ENCODE measurements at regions not wholly inside any gene's neighbourhood (a gene's known extent, or its start where the extent isn't known, plus 50 kb on each side); places are given as distances from the start of the nearest gene placed in this dataset.
A peak's percentile ranks its signal among the peaks of the same experiment; 100 is the strongest.

DNA sequence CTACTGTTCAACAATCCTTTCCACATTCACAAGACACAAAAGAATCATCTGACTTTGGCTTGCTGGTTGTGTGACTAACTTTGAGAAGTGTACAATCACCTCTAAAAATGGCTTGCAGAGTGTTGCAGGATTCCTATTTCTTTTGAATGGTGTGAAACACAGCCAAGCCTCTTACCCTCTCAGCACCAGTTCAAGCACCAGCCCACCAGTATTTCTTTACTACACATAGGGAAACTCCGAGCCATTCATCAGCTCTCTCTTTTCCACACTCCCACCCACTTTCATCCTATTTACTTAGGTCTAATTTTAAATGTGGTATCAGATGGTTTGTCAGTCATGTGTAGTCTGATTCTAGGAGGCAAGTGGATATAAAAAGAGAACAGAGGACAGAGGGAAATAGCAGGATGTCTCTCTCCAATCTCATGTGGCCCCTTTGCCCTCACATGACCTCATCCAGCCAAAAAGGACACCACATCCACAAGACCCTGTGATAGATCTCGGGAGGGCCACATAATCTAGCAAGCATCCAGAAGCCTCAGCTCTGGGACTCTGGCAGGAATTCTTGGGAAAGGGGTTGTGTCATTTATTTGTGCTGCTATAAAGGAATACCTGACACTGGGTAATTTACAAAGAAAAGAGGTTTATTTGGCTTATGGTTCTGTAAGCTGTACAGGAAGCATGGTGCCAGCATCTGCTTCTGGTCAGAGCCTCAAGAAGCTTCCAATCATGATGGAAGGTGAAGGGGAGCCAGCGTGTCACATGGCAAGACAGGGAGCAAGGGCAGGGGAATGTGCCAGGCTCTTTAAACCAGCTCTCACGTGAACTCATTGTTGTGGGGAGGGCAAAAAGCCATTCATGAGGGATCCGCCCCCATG lies 66.8 kb upstream of the NEBL start:
- Histone ChIP-seq H3K4me3 (ENCODE audit: low read length in 3 of 3) (no peak overlapping the region), H3K36me3 (ENCODE audit: control insufficient read depth in 2 of 3, insufficient read depth in 3 of 3, low read length in 3 of 3) (no peaks in the 10 kb centered on the region), H3K9ac (ENCODE audit: low read length in 3 of 3) (no peak overlapping the region), H3K4me1 (ENCODE audit: control insufficient read depth in 2 of 3, insufficient read depth in 2 of 3, low read depth in 1 of 3, low read length in 3 of 3) (no peaks in the 10 kb centered on the region), H3K27ac (ENCODE audit: low read depth in 2 of 2, low read length in 2 of 2) (no peak overlapping the region), H3K9me3 (ENCODE audit: control insufficient read depth in 2 of 3, insufficient read depth in 1 of 3, low read length in 3 of 3) (no peaks in the 10 kb centered on the region), H3K27me3 (ENCODE audit: control insufficient read depth, insufficient read depth, low read length) (no peaks in the 10 kb centered on the region)
- TF ChIP-seq, protein P1, sequence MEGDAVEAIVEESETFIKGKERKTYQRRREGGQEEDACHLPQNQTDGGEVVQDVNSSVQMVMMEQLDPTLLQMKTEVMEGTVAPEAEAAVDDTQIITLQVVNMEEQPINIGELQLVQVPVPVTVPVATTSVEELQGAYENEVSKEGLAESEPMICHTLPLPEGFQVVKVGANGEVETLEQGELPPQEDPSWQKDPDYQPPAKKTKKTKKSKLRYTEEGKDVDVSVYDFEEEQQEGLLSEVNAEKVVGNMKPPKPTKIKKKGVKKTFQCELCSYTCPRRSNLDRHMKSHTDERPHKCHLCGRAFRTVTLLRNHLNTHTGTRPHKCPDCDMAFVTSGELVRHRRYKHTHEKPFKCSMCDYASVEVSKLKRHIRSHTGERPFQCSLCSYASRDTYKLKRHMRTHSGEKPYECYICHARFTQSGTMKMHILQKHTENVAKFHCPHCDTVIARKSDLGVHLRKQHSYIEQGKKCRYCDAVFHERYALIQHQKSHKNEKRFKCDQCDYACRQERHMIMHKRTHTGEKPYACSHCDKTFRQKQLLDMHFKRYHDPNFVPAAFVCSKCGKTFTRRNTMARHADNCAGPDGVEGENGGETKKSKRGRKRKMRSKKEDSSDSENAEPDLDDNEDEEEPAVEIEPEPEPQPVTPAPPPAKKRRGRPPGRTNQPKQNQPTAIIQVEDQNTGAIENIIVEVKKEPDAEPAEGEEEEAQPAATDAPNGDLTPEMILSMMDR (IDR thresholded peaks at IDR 0.05; ENCODE audit: borderline replicate concordance, extremely low read depth, insufficient read depth), result no peak
- no peak for DNase-seq
- intact Hi-C loops (cut with DNase I), result no loop called here
- FAIRE-seq, result no peak

DNA sequence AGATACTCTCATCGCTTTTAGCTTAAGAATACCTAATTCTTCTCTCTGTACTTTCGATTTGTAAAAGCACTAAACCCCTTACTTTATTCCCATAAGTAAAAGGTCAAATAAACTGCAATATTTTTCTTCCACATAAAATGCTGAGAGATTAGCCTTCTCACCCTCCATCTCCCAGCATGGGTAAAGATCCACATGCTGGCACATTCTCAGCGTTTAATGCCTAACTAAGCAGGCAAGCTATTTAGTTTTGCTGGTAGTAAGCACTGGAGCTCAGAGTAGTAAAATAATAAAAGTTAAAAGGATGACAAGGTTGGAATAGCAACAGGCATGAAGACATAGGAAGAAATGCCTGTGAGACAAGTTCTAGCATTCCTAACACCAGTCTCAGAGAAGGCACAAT lies 65.9 kb upstream of the NEBL start:
- intact Hi-C loops (cut with DNase I), result no loop called here
- Histone ChIP-seq H3K36me3 (ENCODE audit: control insufficient read depth in 2 of 3, insufficient read depth in 3 of 3, low read length in 3 of 3) (no peaks in the 10 kb centered on the region), H3K4me3 (ENCODE audit: low read length in 3 of 3) (no peak overlapping the region), H3K9me3 (ENCODE audit: control insufficient read depth in 2 of 3, insufficient read depth in 1 of 3, low read length in 3 of 3) (no peaks in the 10 kb centered on the region), H3K27me3 (ENCODE audit: control insufficient read depth, insufficient read depth, low read length) (no peaks in the 10 kb centered on the region), H3K27ac (ENCODE audit: low read depth in 2 of 2, low read length in 2 of 2) (peak overlapping the region in 1 of 2 donors; percentile 33), H3K9ac (ENCODE audit: low read length in 3 of 3) (no peak overlapping the region), H3K4me1 (ENCODE audit: control insufficient read depth in 2 of 3, insufficient read depth in 2 of 3, low read depth in 1 of 3, low read length in 3 of 3) (no peaks in the 10 kb centered on the region)
- DNase-seq (peak in 3 of 5 donors; percentile 14 to 67 (median 59)), FAIRE-seq (peak; percentile 69)
- TF ChIP-seq, protein P1 (IDR thresholded peaks at IDR 0.05; ENCODE audit: borderline replicate concordance, extremely low read depth, insufficient read depth), result no peak

DNA sequence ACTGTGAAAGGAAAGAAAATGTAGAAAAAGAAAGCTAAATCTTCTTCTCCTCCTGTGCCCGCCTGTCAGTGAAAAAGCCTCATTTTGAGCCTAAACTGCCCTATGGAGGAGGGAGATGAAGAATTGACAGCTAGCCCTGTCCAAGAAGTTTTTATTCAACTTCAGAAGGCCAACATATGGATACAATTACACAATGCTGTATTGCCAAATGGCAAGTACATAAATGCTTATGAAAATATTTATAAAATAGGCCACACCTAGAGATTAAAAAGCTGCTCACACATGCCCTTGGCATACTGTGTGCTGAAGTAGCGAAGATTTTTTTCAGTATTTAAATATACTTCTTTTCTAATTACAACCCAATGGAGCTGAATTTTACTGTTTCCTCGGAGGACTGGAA lies 65.1 kb upstream of the NEBL start:
- Histone ChIP-seq H3K36me3 (ENCODE audit: control insufficient read depth in 2 of 3, insufficient read depth in 3 of 3, low read length in 3 of 3) (no peaks in the 10 kb centered on the region), H3K27ac (ENCODE audit: low read depth in 2 of 2, low read length in 2 of 2) (no peak overlapping the region), H3K4me1 (ENCODE audit: control insufficient read depth in 2 of 3, insufficient read depth in 2 of 3, low read depth in 1 of 3, low read length in 3 of 3) (no peaks in the 10 kb centered on the region), H3K9me3 (ENCODE audit: control insufficient read depth in 2 of 3, insufficient read depth in 1 of 3, low read length in 3 of 3) (no peaks in the 10 kb centered on the region), H3K9ac (ENCODE audit: low read length in 3 of 3) (no peak overlapping the region), H3K27me3 (ENCODE audit: control insufficient read depth, insufficient read depth, low read length) (no peaks in the 10 kb centered on the region), H3K4me3 (ENCODE audit: low read length in 3 of 3) (no peak overlapping the region)
- TF ChIP-seq, protein P1 (IDR thresholded peaks at IDR 0.05; ENCODE audit: borderline replicate concordance, extremely low read depth, insufficient read depth), result no peak
- DNase-seq, result no peak
- FAIRE-seq, result no peak
- intact Hi-C loops (cut with DNase I), result no loop called here
